IMR-90 (cell line): ENCODE measurements at regions not wholly inside any gene's neighbourhood (a gene's known extent, or its start where the extent isn't known, plus 50 kb on each side); places are given as distances from the start of the nearest gene placed in this dataset.

Source experiments
- ATAC-seq: fragments of 200-7000 bp; cut with Tn5 transposase; 2 replicates; pipeline ENCODE4 v1.9.1; 2020; ENCODE audit warnings: low read depth, mild to moderate bottlenecking, moderate library complexity
- BruUV-seq: library from RNA; stranded (reverse); fragments of 400-500 nt; replicated peaks from 2 replicates; lab custom pipeline; 2021; lab: Mats Ljungman, UMichigan
- CTCF ChIA-PET: fragments of 300-600 bp; formaldehyde crosslinking; extraction: SDS; loops from one replicate; lab custom pipeline; 2021; ENCODE audit warnings: antibody characterized with exemption; lab: Yijun Ruan, JAX
- POLR2A ChIA-PET: fragments of 300-600 bp; sonication (Branson Sonifier 250); formaldehyde crosslinking; loops from one replicate; lab custom pipeline; 2022; ENCODE audit warnings: antibody characterized with exemption; ENCODE audit not compliant: unreplicated experiment; lab: Charles Lee
- DNase-seq: peaks from one replicate; pipeline ENCODE4 v3.0.0; 2013
- H2AFZ ChIP-seq: replicated peaks from 2 replicates; pipeline ENCODE3; 2013; ENCODE audit warnings: low read length, mild to moderate bottlenecking; ENCODE audit not compliant: poor library complexity
- H2AK5ac ChIP-seq: 2 replicates; pipeline ENCODE4 v1.6.1; 2013; ENCODE audit warnings: low read depth, low read length, inconsistent platforms
- H2AK9ac ChIP-seq: replicated peaks from 2 replicates; pipeline ENCODE3; 2013; ENCODE audit warnings: mild to moderate bottlenecking, low read depth, low read length, moderate library complexity; ENCODE audit not compliant: poor library complexity
- H2BK120ac ChIP-seq: 2 replicates; pipeline ENCODE4 v1.6.1; 2013; ENCODE audit warnings: low read depth, low read length, inconsistent platforms
- H2BK15ac ChIP-seq: 3 replicates; pipeline ENCODE4 v1.6.1; 2013; ENCODE audit warnings: low read depth, low read length, inconsistent platforms
- H2BK20ac ChIP-seq: 2 replicates; pipeline ENCODE4 v1.6.1; 2013; ENCODE audit warnings: low read depth, mild to moderate bottlenecking, inconsistent platforms, low read length, moderate library complexity
- H2BK5ac ChIP-seq: 2 replicates; pipeline ENCODE4 v1.6.1; 2013; ENCODE audit warnings: mild to moderate bottlenecking, low read depth, low read length, inconsistent platforms; ENCODE audit not compliant: poor library complexity, severe bottlenecking
- H3K14ac ChIP-seq: replicated peaks from 2 replicates; pipeline ENCODE4 v1.6.1; 2013; ENCODE audit warnings: low read depth, low read length, inconsistent platforms
- H3K18ac ChIP-seq: 2 replicates; pipeline ENCODE4 v1.6.1; 2013; ENCODE audit warnings: low read depth, low read length, control low read depth
- H3K23ac ChIP-seq: 2 replicates; pipeline ENCODE4 v1.6.1; 2013; ENCODE audit warnings: low read depth, low read length, inconsistent platforms
- H3K27ac ChIP-seq: 2 replicates; pipeline ENCODE4 v1.5.1; 2013; ENCODE audit warnings: mild to moderate bottlenecking, control low read depth, low read length; ENCODE audit not compliant: insufficient read depth
- H3K27me3 ChIP-seq: 2 replicates; pipeline ENCODE4 v1.6.1; 2013; ENCODE audit warnings: low read length; ENCODE audit not compliant: control insufficient read depth, insufficient read depth
- H3K36me3 ChIP-seq: 2 replicates; pipeline ENCODE4 v1.6.1; 2013; ENCODE audit warnings: low read length, mixed read lengths; ENCODE audit not compliant: control insufficient read depth, insufficient read depth
- H3K4ac ChIP-seq: 2 replicates; pipeline ENCODE4 v1.6.1; 2013; ENCODE audit warnings: low read depth, low read length, inconsistent platforms
- H3K4me1 ChIP-seq: 2 replicates; pipeline ENCODE4 v1.6.1; 2013; ENCODE audit warnings: low read length, mixed read lengths; ENCODE audit not compliant: control insufficient read depth, insufficient read depth
- H3K4me2 ChIP-seq: 2 replicates; pipeline ENCODE4 v1.6.1; 2013; ENCODE audit warnings: low read depth, mild to moderate bottlenecking, control low read depth, low read length, moderate library complexity
- H3K4me3 ChIP-seq: 2 replicates; pipeline ENCODE4 v1.5.1; 2013; ENCODE audit warnings: low read depth, mild to moderate bottlenecking, control low read depth, low read length, moderate library complexity; ENCODE audit not compliant: insufficient read depth
- H3K56ac ChIP-seq: 2 replicates; pipeline ENCODE4 v1.6.1; 2013; ENCODE audit warnings: low read length, inconsistent platforms; ENCODE audit not compliant: insufficient read depth; ENCODE audit errors: extremely low read depth
- H3K79me1 ChIP-seq, 2 experiments: 2 replicates each; pipeline ENCODE4 v1.6.1; 2013; ENCODE audit warnings: low read length in 2 of 2, inconsistent platforms in 1 of 2, low read depth in 1 of 2
- H3K9ac ChIP-seq: 2 replicates; pipeline ENCODE4 v1.6.1; 2013; ENCODE audit warnings: low read depth, low read length, control low read depth
- H3K9me1 ChIP-seq: 2 replicates; pipeline ENCODE4 v1.6.1; 2013; ENCODE audit warnings: low read length, inconsistent platforms; ENCODE audit not compliant: insufficient read depth
- H3K9me3 ChIP-seq: 2 replicates; pipeline ENCODE4 v1.6.1; 2013; ENCODE audit warnings: low read length; ENCODE audit not compliant: control insufficient read depth, insufficient read depth
- H4K20me1 ChIP-seq: 2 replicates; pipeline ENCODE4 v1.6.1; 2013; ENCODE audit warnings: low read length, inconsistent platforms; ENCODE audit not compliant: insufficient read depth
- H4K5ac ChIP-seq: 2 replicates; pipeline ENCODE4 v1.6.1; 2013; ENCODE audit warnings: mild to moderate bottlenecking, low read depth, low read length, control low read depth
- H4K8ac ChIP-seq, 2 experiments: 2 replicates each; pipeline ENCODE4 v1.6.1; 2013; ENCODE audit warnings: low read depth in 2 of 2, low read length in 2 of 2, control low read depth in 1 of 2, inconsistent platforms in 1 of 2
- H4K91ac ChIP-seq: 2 replicates; pipeline ENCODE4 v1.6.1; 2013; ENCODE audit warnings: low read depth, low read length, inconsistent platforms; ENCODE audit not compliant: insufficient read depth
- BHLHE40 ChIP-seq: fragments of 150-350 bp; IDR thresholded peaks from 2 replicates; pipeline ENCODE4 v1.6.1; 2016; ENCODE audit warnings: mild to moderate bottlenecking, low read depth, low read length
- CEBPB ChIP-seq: IDR thresholded peaks from 2 replicates; pipeline ENCODE4 v1.6.1; 2012; ENCODE audit warnings: low read depth, low read length, improper control_type of control experiment
- CHD1 ChIP-seq: IDR thresholded peaks from 2 replicates; pipeline ENCODE4 v1.6.1; 2012; ENCODE audit warnings: low read depth, low read length, improper control_type of control experiment
- FOS ChIP-seq: fragments of 150-350 bp; IDR thresholded peaks from 2 replicates; pipeline ENCODE4 v1.6.1; 2016; ENCODE audit warnings: low read depth, low read length
- MAFK ChIP-seq: IDR thresholded peaks from 2 replicates; pipeline ENCODE4 v1.6.1; 2012; ENCODE audit warnings: low read depth, low read length, improper control_type of control experiment
- MAZ ChIP-seq: IDR thresholded peaks from 2 replicates; pipeline ENCODE4 v1.6.1; 2012; ENCODE audit warnings: low read depth, mild to moderate bottlenecking, low read length, improper control_type of control experiment, moderate library complexity, borderline replicate concordance
- MXI1 ChIP-seq: IDR thresholded peaks from 2 replicates; pipeline ENCODE4 v1.6.1; 2012; ENCODE audit warnings: low read depth, mild to moderate bottlenecking, low read length, moderate library complexity, borderline replicate concordance
- NFE2L2 ChIP-seq: fragments of 150-350 bp; IDR thresholded peaks from 2 replicates; pipeline ENCODE4 v1.6.1; 2016; ENCODE audit warnings: low read depth, mild to moderate bottlenecking, low read length
- POLR2A ChIP-seq: IDR thresholded peaks from 2 replicates; pipeline ENCODE4 v1.6.1; 2012; ENCODE audit warnings: mild to moderate bottlenecking, low read depth, low read length
- RAD21 ChIP-seq: IDR thresholded peaks from 2 replicates; pipeline ENCODE4 v1.6.1; 2012; ENCODE audit warnings: low read length, improper control_type of control experiment
- RCOR1 ChIP-seq: IDR thresholded peaks from 2 replicates; pipeline ENCODE4 v1.6.1; 2012; ENCODE audit warnings: mild to moderate bottlenecking, low read length, improper control_type of control experiment; ENCODE audit not compliant: insufficient replicate concordance
- RFX5 ChIP-seq: IDR thresholded peaks from 2 replicates; pipeline ENCODE4 v1.8.0; 2012; ENCODE audit warnings: low read depth, mild to moderate bottlenecking, low read length, moderate library complexity
- SMC3 ChIP-seq: fragments of 150-350 bp; IDR thresholded peaks from 2 replicates; pipeline ENCODE4 v1.6.1; 2016; ENCODE audit warnings: low read depth, mild to moderate bottlenecking, antibody characterized with exemption, low read length, moderate library complexity
- WGBS, 2 experiments: methylation state at CpG; one replicate each; pipeline versions ENCODE4 v1.1.5 to v1.1.7; 2013; ENCODE audit warnings: missing lambda C conversion rate in 2 of 2; ENCODE audit not compliant: insufficient read length in 1 of 2; ENCODE audit errors: extremely low coverage in 2 of 2; 5-methylcytosine and 5-hydroxymethylcytosine counted together
- dilution Hi-C: fragments of 300-500 bp; cut with HindIII; formaldehyde crosslinking; loops from one replicate; pipeline ENCODE4 v1.14.3; 2018; ENCODE audit warnings: low sequenced_read_pairs; ENCODE audit not compliant: unreplicated experiment
- in situ Hi-C: fragments of 300-500 bp; cut with MboI; formaldehyde crosslinking; loops from 3 replicates; pipeline ENCODE4 v1.14.3; 2019; ENCODE audit warnings: low sequenced_read_pairs, inconsistent platforms, mixed read lengths
- intact Hi-C: fragments of 100-400 bp; cut with micrococcal nuclease; formaldehyde crosslinking; loops from 2 replicates; pipeline ENCODE4 v1.10.0; 2022
- TF ChIP-seq, protein P1 (sequence below): fragments of 150-350 bp; IDR thresholded peaks from 2 replicates; pipeline ENCODE4 v1.6.1; 2016; ENCODE audit warnings: low read depth, mild to moderate bottlenecking, low read length, moderate library complexity, borderline replicate concordance
- TF ChIP-seq, protein P2 (sequence below): fragments of 150-350 bp; IDR thresholded peaks from 2 replicates; pipeline ENCODE4 v1.6.1; 2017; ENCODE audit warnings: mild to moderate bottlenecking, antibody characterized with exemption, low read length, low read depth
- TF ChIP-seq, protein P3 (sequence below): conservative IDR thresholded peaks from 2 replicates; pipeline ENCODE4 v1.5.1; 2012; ENCODE audit warnings: mild to moderate bottlenecking, low read depth, low read length, improper control_type of control experiment

DNA sequence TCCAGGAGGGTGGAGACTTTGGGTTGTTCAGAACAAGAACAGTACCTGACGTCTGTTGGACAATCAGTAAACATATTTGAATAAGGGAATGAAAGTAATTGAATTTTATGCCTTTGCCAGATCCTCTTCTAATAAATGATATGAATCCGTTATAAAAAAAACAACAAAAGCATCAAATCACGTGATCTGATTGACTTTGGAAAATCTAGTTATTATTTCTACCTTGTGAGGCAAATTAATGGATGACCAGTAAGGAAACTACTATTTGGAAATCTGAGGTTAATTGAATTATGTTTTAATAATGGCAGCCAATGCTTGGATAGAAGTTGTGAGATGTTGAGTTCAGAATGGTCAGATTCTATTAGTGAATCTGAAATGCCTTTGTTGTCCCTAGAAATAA, 399.5 kb downstream of the TFAP2B start:
- Histone ChIP-seq H2AK5ac (no peak overlapping the region), H3K23ac (no peak overlapping the region), H3K18ac (no peak overlapping the region), H3K4ac (no peak overlapping the region), H3K9me3 (0 out of 2 replicates have a peak, but pooled peaks cover 1% of the 10 kb centered on the region), H3K14ac (no peak overlapping the region), H2AK9ac (no peak overlapping the region), H3K4me3 (no peak overlapping the region), H4K5ac (no peak overlapping the region), H3K36me3 (no peaks in the 10 kb centered on the region), H3K9me1 (no peaks in the 10 kb centered on the region), H3K9ac (no peak overlapping the region), H2BK5ac (no peak overlapping the region), H3K27me3 (no peaks in the 10 kb centered on the region), H4K8ac (no peak overlapping the region), H3K4me2 (no peak overlapping the region), H2BK120ac (no peak overlapping the region), H4K20me1 (no peaks in the 10 kb centered on the region), H4K91ac (no peak overlapping the region), H3K4me1 (no peaks in the 10 kb centered on the region), H2BK15ac (no peak overlapping the region), H2AFZ (no peak overlapping the region), H2BK20ac (no peak overlapping the region), H3K79me1 (no peaks in the 10 kb centered on the region), H3K27ac (no peak overlapping the region), H3K56ac (no peak overlapping the region)
- intact Hi-C loops (no loop called here), in situ Hi-C loops (no loop called here), dilution Hi-C loops (no loop called here)
- no peak for ATAC-seq
- ChIA-PET POLR2A (no interaction called here), CTCF (no interaction called here)
- TF ChIP-seq, protein P1, sequence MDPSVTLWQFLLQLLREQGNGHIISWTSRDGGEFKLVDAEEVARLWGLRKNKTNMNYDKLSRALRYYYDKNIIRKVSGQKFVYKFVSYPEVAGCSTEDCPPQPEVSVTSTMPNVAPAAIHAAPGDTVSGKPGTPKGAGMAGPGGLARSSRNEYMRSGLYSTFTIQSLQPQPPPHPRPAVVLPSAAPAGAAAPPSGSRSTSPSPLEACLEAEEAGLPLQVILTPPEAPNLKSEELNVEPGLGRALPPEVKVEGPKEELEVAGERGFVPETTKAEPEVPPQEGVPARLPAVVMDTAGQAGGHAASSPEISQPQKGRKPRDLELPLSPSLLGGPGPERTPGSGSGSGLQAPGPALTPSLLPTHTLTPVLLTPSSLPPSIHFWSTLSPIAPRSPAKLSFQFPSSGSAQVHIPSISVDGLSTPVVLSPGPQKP, result no peak
- no peak for TF ChIP-seq MXI1
- TF ChIP-seq RCOR1, result no peak
- no peak for TF ChIP-seq CEBPB
- TF ChIP-seq MAZ, result no peak
- TF ChIP-seq BHLHE40, result no peak
- TF ChIP-seq, protein P2, sequence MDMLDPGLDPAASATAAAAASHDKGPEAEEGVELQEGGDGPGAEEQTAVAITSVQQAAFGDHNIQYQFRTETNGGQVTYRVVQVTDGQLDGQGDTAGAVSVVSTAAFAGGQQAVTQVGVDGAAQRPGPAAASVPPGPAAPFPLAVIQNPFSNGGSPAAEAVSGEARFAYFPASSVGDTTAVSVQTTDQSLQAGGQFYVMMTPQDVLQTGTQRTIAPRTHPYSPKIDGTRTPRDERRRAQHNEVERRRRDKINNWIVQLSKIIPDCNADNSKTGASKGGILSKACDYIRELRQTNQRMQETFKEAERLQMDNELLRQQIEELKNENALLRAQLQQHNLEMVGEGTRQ, result no peak
- TF ChIP-seq MAFK, result no peak
- no peak for TF ChIP-seq RFX5
- no peak for TF ChIP-seq RAD21
- no peak for TF ChIP-seq POLR2A
- TF ChIP-seq, protein P3, sequence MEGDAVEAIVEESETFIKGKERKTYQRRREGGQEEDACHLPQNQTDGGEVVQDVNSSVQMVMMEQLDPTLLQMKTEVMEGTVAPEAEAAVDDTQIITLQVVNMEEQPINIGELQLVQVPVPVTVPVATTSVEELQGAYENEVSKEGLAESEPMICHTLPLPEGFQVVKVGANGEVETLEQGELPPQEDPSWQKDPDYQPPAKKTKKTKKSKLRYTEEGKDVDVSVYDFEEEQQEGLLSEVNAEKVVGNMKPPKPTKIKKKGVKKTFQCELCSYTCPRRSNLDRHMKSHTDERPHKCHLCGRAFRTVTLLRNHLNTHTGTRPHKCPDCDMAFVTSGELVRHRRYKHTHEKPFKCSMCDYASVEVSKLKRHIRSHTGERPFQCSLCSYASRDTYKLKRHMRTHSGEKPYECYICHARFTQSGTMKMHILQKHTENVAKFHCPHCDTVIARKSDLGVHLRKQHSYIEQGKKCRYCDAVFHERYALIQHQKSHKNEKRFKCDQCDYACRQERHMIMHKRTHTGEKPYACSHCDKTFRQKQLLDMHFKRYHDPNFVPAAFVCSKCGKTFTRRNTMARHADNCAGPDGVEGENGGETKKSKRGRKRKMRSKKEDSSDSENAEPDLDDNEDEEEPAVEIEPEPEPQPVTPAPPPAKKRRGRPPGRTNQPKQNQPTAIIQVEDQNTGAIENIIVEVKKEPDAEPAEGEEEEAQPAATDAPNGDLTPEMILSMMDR, result no peak
- no peak for TF ChIP-seq SMC3
- no peak for TF ChIP-seq NFE2L2
- TF ChIP-seq FOS, result no peak
- TF ChIP-seq CHD1, result no peak
- no TSS peak for BruUV-seq
- no peak for DNase-seq
- WGBS, 2 experiments, result no CpG with 5 or more reads among the region's 3 CpGs
